WTC11 (cell line): ENCODE measurements at regions not wholly inside any gene's neighbourhood (a gene's known extent, or its start where the extent isn't known, plus 50 kb on each side); places are given as distances from the start of the nearest gene placed in this dataset.

ENCODE experiments used
- ATAC-seq: fragments of 200-7000 bp; cut with Tn5 transposase; 2 replicates; pipeline ENCODE4 v1.10.0; 2021; ENCODE audit warnings: mild to moderate bottlenecking, moderate library complexity
- CTCF ChIA-PET: fragments of 300-600 bp; sonication (Branson Sonifier 250); formaldehyde crosslinking; loops from one replicate; lab custom pipeline; 2021; ENCODE audit warnings: antibody characterized with exemption; lab: Charles Lee
- POLR2A ChIA-PET: fragments of 350-600 bp; sonication (Branson Sonifier 250); formaldehyde crosslinking; loops from one replicate; lab custom pipeline; 2021; ENCODE audit warnings: antibody characterized with exemption; lab: Charles Lee
- DNase-seq: peaks from one replicate; pipeline ENCODE4 v3.0.0; 2021; ENCODE audit warnings: low spot score
- H3K27ac Mint-ChIP-seq: 2 replicates; pipeline ENCODE4 v1.8.0; 2021; ENCODE audit warnings: mixed read lengths
- H3K27me3 Mint-ChIP-seq: 2 replicates; pipeline ENCODE4 v1.8.0; 2021; ENCODE audit warnings: low read depth, mild to moderate bottlenecking, moderate library complexity, mixed read lengths
- H3K36me3 Mint-ChIP-seq: 2 replicates; pipeline ENCODE4 v1.8.0; 2021; ENCODE audit warnings: mixed read lengths
- H3K4me1 Mint-ChIP-seq: 2 replicates; pipeline ENCODE4 v1.8.0; 2022; ENCODE audit warnings: mixed read lengths
- H3K4me3 Mint-ChIP-seq: 2 replicates; pipeline ENCODE4 v1.8.0; 2021; ENCODE audit warnings: mild to moderate bottlenecking, moderate library complexity, mixed read lengths
- H3K9me3 Mint-ChIP-seq: 2 replicates; pipeline ENCODE4 v1.8.0; 2021; ENCODE audit warnings: mixed read lengths
- ATF3 ChIP-seq: sonication (generic); formaldehyde crosslinking; conservative IDR thresholded peaks from 2 replicates; pipeline ENCODE4 v1.8.1; 2022; ENCODE audit warnings: mild to moderate bottlenecking, missing genetic modification reagents
- CREB1 ChIP-seq: sonication (generic); formaldehyde crosslinking; IDR thresholded peaks from 2 replicates; pipeline ENCODE4 v1.8.0; 2023; ENCODE audit warnings: mild to moderate bottlenecking, missing genetic modification reagents
- ETV6 ChIP-seq: sonication (generic); formaldehyde crosslinking; IDR thresholded peaks from 2 replicates; pipeline ENCODE4 v1.8.1; 2022; ENCODE audit warnings: mild to moderate bottlenecking, missing genetic modification reagents
- FOXK1 ChIP-seq: sonication (generic); formaldehyde crosslinking; IDR thresholded peaks from 2 replicates; pipeline ENCODE4 v1.8.0; 2022; ENCODE audit warnings: mild to moderate bottlenecking, moderate library complexity, missing genetic modification reagents
- FOXP1 ChIP-seq: sonication (generic); formaldehyde crosslinking; IDR thresholded peaks from 2 replicates; pipeline ENCODE4 v1.8.0; 2022; ENCODE audit warnings: missing genetic modification reagents, mild to moderate bottlenecking, moderate library complexity, borderline replicate concordance
- IRF2 ChIP-seq: sonication (generic); formaldehyde crosslinking; IDR thresholded peaks from 2 replicates; pipeline ENCODE4 v1.8.0; 2022; ENCODE audit warnings: low read depth, missing genetic modification reagents, borderline replicate concordance
- JUN ChIP-seq: sonication (generic); formaldehyde crosslinking; IDR thresholded peaks from 2 replicates; pipeline ENCODE4 v1.8.0; 2023; ENCODE audit warnings: mild to moderate bottlenecking, missing genetic modification reagents
- MLX ChIP-seq: sonication (generic); formaldehyde crosslinking; IDR thresholded peaks from 2 replicates; pipeline ENCODE4 v1.8.1; 2023; ENCODE audit warnings: mild to moderate bottlenecking, missing genetic modification reagents, moderate library complexity
- MYBL2 ChIP-seq: sonication (generic); formaldehyde crosslinking; IDR thresholded peaks from 2 replicates; pipeline ENCODE4 v1.8.1; 2023; ENCODE audit warnings: mild to moderate bottlenecking, moderate library complexity, missing genetic modification reagents
- SP1 ChIP-seq: sonication (generic); formaldehyde crosslinking; conservative IDR thresholded peaks from 2 replicates; pipeline ENCODE4 v1.8.1; 2022; ENCODE audit warnings: missing genetic modification reagents
- TEAD4 ChIP-seq: sonication (generic); formaldehyde crosslinking; IDR thresholded peaks from 2 replicates; pipeline ENCODE4 v1.8.0; 2022; ENCODE audit warnings: mild to moderate bottlenecking, missing genetic modification reagents
- USF2 ChIP-seq: sonication (generic); formaldehyde crosslinking; IDR thresholded peaks from 2 replicates; pipeline ENCODE4 v1.8.1; 2023; ENCODE audit warnings: mild to moderate bottlenecking, missing genetic modification reagents, moderate library complexity
- ZBTB43 ChIP-seq: sonication (generic); formaldehyde crosslinking; IDR thresholded peaks from 2 replicates; pipeline ENCODE4 v1.8.1; 2023; ENCODE audit warnings: mild to moderate bottlenecking, missing genetic modification reagents
- ZNF396 ChIP-seq: fragments of 250-450 bp; sonication (Bioruptor Pico); IDR thresholded peaks from 2 replicates; pipeline ENCODE4 v1.8.0; 2021; ENCODE audit warnings: mild to moderate bottlenecking, moderate library complexity, borderline replicate concordance
- ZNF423 ChIP-seq: fragments of 250-450 bp; sonication (Bioruptor Pico); IDR thresholded peaks from 2 replicates; pipeline ENCODE4 v2.1.2; 2022; ENCODE audit warnings: mild to moderate bottlenecking, moderate library complexity
- ZNF532 ChIP-seq: fragments of 250-450 bp; sonication (Bioruptor Pico); IDR thresholded peaks from 2 replicates; pipeline ENCODE4 v1.9.0; 2021; ENCODE audit warnings: mild to moderate bottlenecking, borderline replicate concordance
- TF ChIP-seq, protein P1 (sequence below): fragments of 250-450 bp; sonication (Bioruptor Pico); IDR thresholded peaks from 2 replicates; pipeline ENCODE4 v1.9.0; 2021; ENCODE audit warnings: mild to moderate bottlenecking
- TF ChIP-seq, protein P2 (sequence below): sonication (generic); formaldehyde crosslinking; IDR thresholded peaks from 2 replicates; pipeline ENCODE4 v1.8.0; 2023; ENCODE audit warnings: mild to moderate bottlenecking, missing genetic modification reagents
- TF ChIP-seq, protein P3 (sequence below): sonication (generic); formaldehyde crosslinking; IDR thresholded peaks from 2 replicates; pipeline ENCODE4 v1.8.1; 2022; ENCODE audit warnings: mild to moderate bottlenecking, moderate library complexity, missing genetic modification reagents
- TF ChIP-seq, protein P4 (sequence below): sonication (generic); formaldehyde crosslinking; IDR thresholded peaks from 2 replicates; pipeline ENCODE4 v1.8.1; 2023; ENCODE audit warnings: mild to moderate bottlenecking, missing genetic modification reagents

DNA sequence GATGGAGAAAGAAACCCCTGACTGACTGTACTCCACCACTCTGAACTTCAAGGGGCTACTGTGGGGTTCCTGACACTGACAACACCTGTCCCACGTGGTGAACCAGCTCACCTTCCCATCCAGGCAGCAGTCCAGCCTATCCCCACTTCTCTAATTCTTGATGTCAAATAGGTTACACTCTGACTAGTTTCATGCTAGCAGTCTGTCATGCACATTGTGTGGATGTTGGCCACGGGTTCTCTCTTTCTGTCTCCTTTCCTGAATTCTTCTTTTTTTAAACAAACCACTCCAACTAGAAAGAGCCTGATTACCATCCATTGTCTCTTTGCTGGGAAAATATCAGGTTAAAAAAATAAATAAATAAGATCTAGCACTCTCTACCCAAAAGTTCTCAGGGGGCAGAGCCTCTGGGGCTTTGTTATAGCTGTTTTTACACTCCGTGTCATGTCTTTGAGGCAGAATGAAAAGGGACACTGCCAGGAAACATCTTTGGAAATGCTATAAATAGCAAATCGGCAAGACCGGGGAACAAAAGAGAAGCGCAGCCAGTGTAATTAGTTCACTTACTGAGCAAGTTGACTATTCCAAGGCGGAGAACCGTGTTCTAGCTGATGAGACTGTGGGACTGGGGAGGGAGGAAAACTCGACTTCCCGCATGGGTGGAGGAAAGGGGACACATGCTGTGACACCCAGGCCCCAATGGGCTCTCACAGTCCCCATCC lies 356.1 kb downstream of the OMA1 start:
- no peak for ATAC-seq
- no peak for TF ChIP-seq FOXP1 (CRISPR knock-in tag)
- TF ChIP-seq SP1 (CRISPR knock-in tag), result no peak
- TF ChIP-seq ZBTB43, result no peak
- TF ChIP-seq, protein P1, sequence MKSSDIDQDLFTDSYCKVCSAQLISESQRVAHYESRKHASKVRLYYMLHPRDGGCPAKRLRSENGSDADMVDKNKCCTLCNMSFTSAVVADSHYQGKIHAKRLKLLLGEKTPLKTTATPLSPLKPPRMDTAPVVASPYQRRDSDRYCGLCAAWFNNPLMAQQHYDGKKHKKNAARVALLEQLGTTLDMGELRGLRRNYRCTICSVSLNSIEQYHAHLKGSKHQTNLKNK, result no peak
- TF ChIP-seq ZNF423 (CRISPR knock-in tag), result no peak
- no peak for TF ChIP-seq ZNF532 (CRISPR knock-in tag)
- no peak for TF ChIP-seq MYBL2 (CRISPR knock-in tag)
- TF ChIP-seq ATF3 (CRISPR knock-in tag), result no peak
- TF ChIP-seq FOXK1 (CRISPR knock-in tag), result no peak
- TF ChIP-seq ZNF396 (CRISPR knock-in tag), result no peak
- TF ChIP-seq TEAD4 (CRISPR knock-in tag), result no peak
- TF ChIP-seq, protein P2, sequence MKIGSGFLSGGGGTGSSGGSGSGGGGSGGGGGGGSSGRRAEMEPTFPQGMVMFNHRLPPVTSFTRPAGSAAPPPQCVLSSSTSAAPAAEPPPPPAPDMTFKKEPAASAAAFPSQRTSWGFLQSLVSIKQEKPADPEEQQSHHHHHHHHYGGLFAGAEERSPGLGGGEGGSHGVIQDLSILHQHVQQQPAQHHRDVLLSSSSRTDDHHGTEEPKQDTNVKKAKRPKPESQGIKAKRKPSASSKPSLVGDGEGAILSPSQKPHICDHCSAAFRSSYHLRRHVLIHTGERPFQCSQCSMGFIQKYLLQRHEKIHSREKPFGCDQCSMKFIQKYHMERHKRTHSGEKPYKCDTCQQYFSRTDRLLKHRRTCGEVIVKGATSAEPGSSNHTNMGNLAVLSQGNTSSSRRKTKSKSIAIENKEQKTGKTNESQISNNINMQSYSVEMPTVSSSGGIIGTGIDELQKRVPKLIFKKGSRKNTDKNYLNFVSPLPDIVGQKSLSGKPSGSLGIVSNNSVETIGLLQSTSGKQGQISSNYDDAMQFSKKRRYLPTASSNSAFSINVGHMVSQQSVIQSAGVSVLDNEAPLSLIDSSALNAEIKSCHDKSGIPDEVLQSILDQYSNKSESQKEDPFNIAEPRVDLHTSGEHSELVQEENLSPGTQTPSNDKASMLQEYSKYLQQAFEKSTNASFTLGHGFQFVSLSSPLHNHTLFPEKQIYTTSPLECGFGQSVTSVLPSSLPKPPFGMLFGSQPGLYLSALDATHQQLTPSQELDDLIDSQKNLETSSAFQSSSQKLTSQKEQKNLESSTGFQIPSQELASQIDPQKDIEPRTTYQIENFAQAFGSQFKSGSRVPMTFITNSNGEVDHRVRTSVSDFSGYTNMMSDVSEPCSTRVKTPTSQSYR (CRISPR knock-in tag), result no peak
- TF ChIP-seq CREB1 (CRISPR knock-in tag), result no peak
- TF ChIP-seq, protein P3, sequence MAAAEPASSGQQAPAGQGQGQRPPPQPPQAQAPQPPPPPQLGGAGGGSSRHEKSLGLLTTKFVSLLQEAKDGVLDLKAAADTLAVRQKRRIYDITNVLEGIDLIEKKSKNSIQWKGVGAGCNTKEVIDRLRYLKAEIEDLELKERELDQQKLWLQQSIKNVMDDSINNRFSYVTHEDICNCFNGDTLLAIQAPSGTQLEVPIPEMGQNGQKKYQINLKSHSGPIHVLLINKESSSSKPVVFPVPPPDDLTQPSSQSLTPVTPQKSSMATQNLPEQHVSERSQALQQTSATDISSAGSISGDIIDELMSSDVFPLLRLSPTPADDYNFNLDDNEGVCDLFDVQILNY (CRISPR knock-in tag), result no peak
- TF ChIP-seq, protein P4, sequence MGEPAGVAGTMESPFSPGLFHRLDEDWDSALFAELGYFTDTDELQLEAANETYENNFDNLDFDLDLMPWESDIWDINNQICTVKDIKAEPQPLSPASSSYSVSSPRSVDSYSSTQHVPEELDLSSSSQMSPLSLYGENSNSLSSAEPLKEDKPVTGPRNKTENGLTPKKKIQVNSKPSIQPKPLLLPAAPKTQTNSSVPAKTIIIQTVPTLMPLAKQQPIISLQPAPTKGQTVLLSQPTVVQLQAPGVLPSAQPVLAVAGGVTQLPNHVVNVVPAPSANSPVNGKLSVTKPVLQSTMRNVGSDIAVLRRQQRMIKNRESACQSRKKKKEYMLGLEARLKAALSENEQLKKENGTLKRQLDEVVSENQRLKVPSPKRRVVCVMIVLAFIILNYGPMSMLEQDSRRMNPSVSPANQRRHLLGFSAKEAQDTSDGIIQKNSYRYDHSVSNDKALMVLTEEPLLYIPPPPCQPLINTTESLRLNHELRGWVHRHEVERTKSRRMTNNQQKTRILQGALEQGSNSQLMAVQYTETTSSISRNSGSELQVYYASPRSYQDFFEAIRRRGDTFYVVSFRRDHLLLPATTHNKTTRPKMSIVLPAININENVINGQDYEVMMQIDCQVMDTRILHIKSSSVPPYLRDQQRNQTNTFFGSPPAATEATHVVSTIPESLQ (CRISPR knock-in tag), result no peak
- TF ChIP-seq IRF2 (CRISPR knock-in tag), result no peak
- no peak for TF ChIP-seq ETV6 (CRISPR knock-in tag)
- no peak for TF ChIP-seq USF2 (CRISPR knock-in tag)
- TF ChIP-seq MLX, result no peak
- no peak for TF ChIP-seq JUN (CRISPR knock-in tag)
- CTCF ChIA-PET, result no interaction called here
- Mint-ChIP-seq H3K27me3 (no peaks in the 10 kb centered on the region), H3K27ac (no peak overlapping the region), H3K4me3 (no peak overlapping the region), H3K4me1 (0 out of 2 replicates have a peak, but pooled peaks cover 4% of the 10 kb centered on the region), H3K36me3 (no peaks in the 10 kb centered on the region), H3K9me3 (0 out of 2 replicates have a peak, but pooled peaks cover 3% of the 10 kb centered on the region)
- POLR2A ChIA-PET, result no interaction called here
- DNase-seq, result no peak
